GM18520 (cell line): ENCODE measurements at regions not wholly inside any gene's neighbourhood (a gene's known extent, or its start where the extent isn't known, plus 50 kb on each side); places are given as distances from the start of the nearest gene placed in this dataset.

ENCODE experiments used
- ATAC-seq: cut with Tn5 transposase; IDR thresholded peaks from one replicate; pipeline ENCODE4 v1.9.1; 2021; ENCODE audit not compliant: unreplicated experiment

DNA sequence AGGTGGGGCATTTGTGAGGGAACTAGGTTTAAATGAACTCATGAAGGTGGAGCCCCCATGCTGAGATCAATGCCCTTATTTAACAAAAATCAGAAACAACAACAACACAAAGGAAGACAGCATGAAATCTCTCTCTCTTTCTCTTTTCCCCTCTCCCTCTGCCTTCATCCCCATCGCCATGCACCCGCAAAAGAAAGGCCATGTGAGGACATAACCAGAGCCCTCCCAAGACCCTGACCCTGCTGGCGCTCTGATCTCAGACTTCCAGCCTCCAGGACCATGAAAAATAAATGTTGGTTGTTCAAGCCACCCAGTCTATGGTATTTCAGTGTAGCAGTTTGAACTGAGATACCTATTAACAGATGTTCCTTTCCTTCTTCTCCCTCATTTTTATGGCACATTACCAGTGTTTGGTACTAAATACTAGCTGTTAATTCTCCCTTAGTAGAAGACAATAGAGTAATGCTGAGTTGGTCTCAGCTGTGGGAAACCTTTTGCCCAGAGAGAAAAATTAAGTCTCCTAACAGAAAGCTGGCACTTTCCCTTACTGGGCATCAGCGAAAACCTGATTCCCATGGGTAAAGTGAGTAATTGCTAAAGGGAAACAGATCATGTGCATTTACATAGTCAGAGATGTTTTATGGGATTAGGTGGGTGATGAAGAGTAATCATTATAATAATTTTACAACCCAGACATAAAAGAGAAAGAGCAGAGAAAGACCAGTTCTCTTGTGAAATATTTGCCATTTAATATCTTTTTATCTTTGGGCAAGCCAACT, 264.0 kb upstream of the PLEKHG7 start:
- ATAC-seq = no peak

DNA sequence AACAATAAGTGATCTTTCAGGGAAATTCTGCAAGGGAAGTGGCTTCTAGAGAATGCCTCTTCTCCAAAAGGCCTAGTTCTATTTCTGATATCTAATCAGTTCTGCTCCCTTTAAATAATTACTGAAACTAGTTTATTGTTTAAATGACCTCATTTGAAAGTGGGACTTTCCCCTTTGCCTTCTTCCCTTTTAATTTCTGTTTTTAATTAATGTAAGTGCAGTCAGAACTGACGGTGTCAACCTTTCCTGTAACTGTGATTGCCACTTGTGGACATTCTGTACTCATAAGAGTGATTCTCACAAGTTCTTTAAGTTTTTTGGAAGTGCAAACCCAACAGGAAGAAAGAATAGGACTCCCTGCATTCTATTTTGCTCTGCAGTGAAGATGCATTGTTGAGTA, 265.3 kb upstream of the PLEKHG7 start:
- no peak for ATAC-seq

DNA sequence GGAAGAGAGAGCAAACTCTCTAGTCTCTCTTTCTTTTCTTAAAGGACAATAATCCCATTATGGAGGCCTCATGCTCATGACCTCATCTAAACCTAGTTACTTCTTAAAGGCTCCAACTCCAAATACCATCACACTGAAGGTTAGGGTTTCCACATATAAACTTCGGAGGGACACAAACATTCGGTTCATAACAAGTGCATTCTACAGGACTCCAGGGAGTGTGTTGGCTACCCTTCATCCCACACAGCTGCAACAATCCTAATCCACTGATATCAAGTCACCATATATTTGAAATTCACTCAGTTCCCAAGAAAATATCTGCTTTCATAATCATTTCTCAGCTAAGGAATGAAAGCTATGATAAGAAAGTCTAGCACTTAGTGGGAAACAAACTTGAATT, 265.9 kb upstream of the PLEKHG7 start:
- ATAC-seq = no peak

DNA sequence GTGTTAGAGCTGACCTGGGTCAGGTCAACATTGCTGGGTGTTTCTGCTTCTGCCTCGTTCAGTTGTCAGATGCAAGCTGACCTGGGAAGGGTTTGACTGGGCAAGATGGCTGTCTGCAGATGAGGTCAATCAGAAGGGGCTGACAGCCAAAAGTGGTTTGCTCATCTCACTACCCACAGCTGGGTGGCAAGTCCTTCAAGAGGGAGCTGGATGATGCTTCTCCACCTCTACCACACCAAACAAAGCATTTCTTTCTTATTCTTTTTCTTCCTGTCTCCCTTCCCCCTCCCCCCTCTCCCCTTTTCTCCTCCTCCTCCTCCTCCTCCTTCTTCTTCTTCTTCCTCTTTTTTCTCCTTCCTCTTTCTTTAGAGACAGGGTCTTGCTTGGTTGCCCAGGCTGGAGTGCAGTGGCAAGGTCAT, 268.2 kb upstream of the PLEKHG7 start:
- ATAC-seq = no peak

DNA sequence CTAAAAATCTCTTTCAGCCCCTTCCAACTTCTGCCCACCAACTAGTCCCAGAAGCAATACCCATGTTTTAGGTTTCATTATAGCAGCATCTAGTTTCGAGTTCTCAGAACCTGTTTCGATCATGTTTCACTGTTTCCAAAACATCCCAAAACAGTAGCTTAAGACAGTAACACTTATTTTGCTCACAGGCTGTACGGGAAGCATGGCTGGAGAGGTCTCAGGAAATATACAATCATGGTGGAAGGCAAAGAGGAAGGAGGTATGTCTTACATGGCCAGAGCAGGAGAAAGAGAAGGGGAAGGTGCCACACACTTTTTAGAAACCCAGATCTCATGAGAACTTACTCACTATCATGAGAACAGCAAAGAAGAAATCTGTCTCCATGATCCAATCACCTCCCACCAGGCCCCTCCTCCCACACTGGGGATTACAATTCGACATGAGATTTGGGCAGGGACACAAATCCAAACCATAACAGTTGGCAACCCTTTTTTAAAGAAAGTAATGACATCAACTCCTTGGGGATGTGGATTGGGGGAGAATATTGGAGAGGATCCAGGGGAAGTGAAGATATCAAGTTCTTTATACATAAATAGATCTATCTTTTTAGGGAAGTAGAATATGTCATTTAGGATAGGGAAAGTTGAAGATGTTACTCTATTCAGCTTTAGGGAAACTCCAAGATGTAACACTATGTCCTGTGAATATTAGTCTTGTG, 269.9 kb upstream of the PLEKHG7 start:
- ATAC-seq = no peak

DNA sequence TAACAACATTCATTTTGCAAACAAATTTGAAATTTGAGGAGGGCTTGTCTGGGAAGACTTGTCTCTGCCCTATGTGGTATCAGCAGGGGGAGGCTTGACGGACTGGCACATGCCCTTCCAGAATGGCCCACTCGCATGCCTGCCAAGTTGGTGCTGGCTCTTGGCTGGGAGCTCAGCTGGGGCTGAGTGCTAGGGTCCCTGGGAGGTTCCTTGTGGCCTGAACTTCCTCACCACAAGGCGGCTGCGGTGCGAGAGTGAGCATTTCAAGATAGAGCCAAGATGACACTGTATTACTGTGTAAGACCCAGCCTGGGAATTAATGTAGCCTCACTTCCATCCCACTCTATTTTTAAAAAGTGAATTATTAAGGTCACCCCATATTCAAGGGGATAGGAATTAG, 271.6 kb upstream of the PLEKHG7 start:
- ATAC-seq = no peak

DNA sequence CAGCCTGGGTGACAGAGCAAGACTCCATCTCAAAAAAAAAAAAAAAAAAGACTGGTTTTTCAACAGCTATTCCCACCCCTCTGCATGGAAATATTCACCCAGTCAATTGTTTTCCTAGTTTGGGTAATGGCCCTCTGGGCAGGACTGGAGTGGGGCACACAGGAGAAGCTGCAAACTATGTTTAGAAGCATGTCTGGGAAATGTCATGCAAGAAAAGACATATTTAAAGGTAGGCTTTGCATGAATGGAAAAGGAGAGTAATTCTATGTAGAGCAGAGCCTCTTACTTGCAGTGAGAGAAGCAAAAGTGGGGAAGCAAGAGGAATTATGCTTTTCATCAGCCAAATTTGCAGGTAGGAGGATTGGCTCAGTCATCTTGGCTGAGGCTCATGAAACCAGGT, 276.5 kb upstream of the PLEKHG7 start:
- ATAC-seq = no peak

DNA sequence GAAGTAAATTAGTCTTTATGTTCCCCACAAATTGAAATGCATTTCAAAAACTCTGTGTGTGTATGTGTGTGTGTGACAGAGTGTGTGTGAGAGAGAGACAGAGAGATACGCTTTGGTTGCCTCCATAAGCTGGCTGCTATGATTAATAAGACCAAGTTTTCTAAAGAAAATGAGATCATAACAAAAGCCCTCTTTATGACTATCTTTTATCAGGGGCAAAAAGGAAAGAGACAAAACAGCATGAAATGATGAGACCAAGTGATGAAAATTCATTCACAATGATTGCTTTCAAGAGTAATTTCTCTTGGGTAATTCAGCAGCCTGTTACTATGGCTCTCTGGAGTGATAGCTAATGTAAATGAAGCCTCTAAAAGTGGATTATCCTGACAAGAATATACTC, 277.6 kb upstream of the PLEKHG7 start:
- no peak for ATAC-seq

DNA sequence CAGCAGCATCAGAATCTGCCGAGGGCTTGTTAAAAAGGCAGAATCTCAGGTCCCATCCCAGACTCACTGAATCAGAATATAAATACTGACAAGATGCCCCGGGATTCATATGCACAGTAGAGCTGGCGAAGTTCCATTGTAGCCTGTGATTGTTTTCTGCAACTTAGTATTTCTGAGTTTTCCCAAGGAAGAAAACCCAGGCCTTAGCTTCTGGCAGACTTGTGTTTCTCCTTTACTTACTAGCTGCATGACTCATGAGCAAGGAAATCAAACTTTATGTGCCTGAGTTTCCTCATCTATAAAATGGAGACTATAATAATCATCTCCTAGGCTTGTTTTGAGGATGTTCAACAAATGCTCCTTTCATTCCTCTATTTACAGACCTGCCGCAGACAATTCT, 278.5 kb upstream of the PLEKHG7 start:
- no peak for ATAC-seq

DNA sequence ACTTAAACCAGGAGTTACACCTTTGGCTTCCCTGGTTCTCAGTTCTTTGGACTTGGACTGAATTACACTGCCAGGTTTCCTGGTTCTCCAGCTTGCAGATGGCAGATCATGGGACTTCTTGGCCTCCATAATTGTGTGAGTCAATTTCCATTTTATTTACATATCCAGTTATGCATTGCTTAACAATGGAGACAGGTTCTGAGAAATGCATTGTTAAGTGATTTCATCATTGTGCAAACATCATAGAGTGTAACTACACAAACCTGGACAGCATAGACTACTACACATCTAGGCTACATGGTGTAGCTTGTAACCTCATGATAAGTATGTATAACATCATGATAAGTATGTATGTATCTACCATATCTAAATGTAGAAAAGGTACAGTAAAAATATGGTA, 276.1 kb upstream of the BTG1 start:
- ATAC-seq = no peak

DNA sequence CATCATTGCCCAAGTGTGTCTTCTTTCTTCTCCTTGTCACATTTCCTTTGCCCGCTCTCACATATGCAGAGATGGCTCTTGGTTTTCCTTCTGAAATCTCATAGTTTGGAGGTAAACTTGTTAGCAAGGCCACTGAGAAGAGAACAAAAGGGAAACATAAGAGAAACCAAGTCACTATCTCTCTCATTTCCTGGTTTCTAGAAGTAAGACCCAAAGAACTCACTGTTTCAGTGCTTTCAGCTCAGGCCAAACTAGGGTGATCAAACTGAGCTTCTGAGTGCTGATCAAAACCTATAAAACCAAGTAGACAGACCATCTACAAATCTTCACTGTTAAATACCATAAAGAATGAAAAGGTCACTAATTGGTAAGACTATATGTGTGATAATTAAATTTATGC, 275.4 kb upstream of the BTG1 start:
- no peak for ATAC-seq

DNA sequence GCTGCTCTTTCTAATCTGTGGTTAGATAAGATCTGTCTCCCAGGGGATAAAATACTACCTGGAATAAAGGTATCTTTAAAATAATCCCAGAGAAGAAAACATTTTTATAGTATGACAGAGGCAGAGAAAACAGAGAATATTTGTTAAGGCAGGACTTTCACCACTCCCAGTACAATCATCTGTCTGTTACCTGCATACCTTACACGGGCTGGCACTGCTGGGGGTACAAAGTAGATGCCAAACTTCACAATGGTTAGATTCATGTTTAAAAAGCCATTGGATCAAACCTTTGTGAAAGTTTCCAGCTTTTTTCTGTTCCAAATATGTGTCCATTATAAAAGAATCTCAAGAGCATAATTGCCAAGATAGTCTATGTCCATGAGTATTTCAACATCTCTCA, 273.6 kb upstream of the BTG1 start:
- ATAC-seq = no peak

DNA sequence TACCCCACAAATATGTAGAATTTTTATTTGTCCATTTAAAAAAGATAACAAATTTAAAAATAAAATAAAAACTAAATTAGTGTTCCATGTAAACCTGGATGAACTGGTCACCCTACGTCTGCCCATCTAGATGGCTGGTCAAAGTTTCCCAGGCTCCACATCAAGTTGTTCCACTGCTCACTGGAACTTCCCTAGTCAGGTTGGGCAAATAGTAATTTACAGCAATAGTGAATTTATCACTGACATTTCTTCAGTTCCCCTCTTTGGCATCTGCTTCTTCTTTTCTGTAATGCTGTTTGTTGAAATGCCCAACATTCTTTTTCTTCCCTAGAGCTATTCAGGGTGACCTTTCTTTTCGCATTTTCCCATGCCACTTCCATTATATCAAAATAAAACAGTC, 272.7 kb upstream of the BTG1 start:
- ATAC-seq = no peak

DNA sequence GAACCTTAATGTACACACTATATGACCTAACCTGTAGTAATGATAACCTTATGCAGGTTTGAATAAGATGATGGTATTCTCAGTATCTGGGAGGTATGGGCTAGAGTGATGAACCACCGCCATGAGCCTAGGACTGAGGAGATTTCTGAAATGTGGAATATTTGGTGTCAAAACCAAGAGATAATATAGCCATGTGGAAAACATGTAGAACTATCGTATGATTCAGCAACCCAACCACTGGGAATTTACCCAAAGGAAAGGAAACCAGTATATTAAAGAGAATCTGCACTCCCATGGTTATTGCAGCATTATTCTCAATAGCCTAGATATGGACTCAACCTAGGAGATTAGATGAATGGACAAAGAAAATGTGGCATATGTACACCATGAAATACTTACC, 271.7 kb upstream of the BTG1 start:
- ATAC-seq = no peak

DNA sequence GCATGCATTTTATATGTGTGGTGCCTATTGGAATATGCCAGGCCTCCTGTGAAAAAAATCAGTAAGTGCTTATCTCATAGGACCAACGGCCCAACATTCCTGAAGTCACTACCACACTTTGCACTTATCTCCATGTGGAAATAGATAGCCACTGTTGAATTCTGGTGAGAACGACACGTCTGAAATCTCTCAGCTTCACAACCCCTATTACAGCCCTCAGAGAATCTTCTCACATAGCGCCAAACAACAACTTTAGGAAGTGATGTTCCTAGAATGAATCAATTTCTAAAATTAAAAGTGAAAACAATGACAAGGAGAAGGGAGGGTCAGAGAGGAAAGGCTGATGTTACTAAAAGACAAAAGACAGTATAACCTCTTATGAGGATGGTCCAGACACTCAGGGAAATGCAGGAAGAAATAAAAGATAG, 270.8 kb upstream of the BTG1 start:
- ATAC-seq = no peak

DNA sequence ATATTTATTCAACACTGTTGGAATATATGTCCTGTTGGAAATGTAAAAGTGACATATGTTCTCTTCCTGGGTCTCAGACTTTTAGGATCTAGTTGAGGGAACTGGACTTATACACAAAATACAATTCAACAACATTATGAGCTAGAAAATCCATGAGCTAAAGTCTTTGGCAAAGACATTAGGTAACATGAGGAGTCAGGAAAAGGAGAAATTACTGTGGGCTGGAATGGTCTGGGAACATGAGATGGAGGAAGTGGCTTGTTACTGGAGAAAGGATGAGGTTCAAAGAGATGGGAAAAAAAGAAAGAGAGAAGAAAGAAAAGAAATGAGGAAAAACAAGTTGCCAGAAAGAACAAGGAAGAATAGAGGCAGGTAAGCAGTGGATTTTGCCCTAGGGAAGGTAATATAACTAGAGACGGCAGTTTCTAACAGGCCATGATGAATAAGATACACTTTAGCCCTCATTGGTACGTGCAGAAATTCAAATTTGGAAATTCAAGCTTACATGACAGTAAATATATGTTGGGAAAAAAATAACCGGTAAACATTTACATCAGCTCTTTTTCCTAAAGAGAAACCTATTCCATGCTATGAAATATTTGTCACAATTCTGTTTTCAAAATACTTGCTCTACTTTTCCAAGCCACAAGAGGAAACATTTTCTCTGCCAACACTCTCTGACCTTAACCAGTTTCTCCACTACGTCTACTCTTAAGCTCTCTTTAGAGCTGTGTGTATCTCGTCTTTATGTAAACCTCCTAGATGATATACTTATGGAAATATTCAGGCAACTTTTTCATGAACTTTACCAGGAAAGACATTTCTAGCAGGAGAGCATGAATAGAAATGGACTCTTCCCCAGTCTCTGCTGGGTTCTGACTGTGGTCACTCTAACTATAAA, 268.8 kb upstream of the BTG1 start:
- ATAC-seq = no peak

DNA sequence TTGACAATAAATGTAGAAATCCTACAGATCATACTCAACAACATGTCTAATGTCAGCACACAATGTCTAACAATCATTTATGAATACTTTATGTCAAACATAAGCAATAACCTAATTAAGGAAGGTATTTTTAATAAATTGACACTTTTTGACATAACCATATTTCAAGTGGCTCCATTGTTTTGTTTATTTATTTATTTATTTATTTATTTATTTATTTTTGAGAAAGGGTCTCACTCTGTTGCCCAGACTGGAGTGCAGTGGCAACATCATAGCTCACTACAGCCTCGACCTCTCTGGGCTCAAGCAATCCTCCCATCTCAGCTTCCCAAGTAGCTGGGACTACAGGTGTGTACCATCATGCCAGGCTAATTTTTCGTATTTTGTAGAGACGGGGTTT, 267.6 kb upstream of the BTG1 start:
- no peak for ATAC-seq

DNA sequence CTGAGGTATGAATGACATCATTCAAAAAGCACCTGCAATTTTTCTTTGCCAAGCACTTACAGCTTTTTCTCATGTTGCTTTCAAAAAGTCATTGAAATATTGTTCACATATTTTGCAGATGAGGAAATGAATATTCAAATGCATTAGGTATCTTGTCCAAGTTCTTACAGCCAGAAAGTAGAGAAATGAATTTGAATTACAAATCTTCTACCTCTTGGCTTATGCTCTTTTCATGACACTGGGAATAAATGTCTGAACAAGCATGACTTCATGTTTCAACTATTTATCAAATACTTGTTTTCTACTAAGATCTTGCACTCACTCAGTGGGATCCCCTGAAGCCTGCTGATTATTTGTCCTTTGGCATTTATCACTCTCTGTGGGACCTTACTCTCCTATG, 267.2 kb upstream of the BTG1 start:
- ATAC-seq = no peak

DNA sequence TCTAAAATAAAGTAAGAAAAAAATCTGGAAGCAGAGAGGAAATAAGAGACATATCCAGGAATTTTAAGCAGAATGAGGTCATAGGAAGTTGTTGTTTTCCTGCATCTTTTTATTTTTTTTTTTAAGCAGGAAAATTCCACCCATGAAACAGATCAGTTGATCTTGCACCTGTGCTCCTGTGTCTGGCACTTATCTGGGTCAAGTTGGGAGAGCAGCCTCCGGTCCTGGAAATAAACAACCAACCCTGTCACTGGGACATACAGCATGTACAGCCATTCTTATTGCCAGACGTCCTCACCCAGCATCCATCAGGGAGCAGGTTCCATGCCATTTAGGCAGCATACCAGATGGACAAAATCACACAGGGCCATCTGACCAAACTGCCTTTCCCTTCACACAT, 266.0 kb upstream of the BTG1 start:
- ATAC-seq = no peak

DNA sequence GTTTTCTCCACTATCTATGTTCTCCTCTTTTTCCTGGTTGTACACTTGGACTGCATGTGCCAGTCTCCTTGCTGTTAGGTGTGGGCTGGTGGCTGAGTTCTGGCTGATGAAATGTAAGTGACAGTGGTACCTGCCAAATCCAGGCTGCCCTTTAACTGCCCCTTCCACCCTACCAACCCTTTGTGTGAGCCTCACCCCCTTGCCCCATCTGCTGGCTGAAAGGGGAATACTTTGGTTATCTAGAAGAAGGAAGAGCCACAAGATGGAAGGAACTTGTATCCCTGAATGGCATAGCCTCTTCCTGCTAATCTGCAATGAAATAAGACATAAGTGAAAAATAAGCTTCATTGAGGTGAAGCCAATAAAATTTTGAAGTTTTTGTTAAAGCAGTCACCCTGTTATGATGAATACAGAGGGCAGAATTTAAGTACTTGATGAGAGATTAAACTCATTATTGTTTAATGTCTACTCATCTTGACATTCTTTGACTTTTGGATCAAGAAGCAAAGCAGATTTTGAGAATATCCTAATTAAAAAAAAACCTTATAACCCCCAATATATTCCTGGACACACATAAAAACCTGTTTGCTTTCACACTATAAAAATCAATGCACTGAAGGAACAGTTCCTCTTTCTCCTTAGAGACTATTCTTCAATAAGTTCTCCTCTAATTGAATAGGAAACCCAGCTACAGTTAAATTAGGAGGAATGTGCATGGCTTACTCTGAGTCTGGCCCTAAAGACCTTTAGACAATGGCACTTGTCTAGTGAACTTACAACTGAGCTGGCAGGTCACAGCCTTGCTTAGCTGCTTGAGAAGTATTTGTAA, 262.6 kb upstream of the BTG1 start:
- no peak for ATAC-seq
